Endothelial cell (in vitro differentiated cells): ENCODE measurements at regions not wholly inside any gene's neighbourhood (a gene's known extent, or its start where the extent isn't known, plus 50 kb on each side); places are given as distances from the start of the nearest gene placed in this dataset.

Experiments
- DNase-seq: peaks from one replicate; pipeline ENCODE4 v3.0.0; 2021; ENCODE audit warnings: low spot score
- H3K27ac Mint-ChIP-seq: one replicate; pipeline ENCODE4 v1.8.0; 2021; ENCODE audit warnings: mixed read lengths, inconsistent platforms; ENCODE audit not compliant: unreplicated experiment
- H3K27me3 Mint-ChIP-seq: one replicate; pipeline ENCODE4 v1.8.0; 2021; ENCODE audit warnings: mild to moderate bottlenecking, moderate library complexity, mixed read lengths, inconsistent platforms; ENCODE audit not compliant: unreplicated experiment
- H3K36me3 Mint-ChIP-seq: one replicate; pipeline ENCODE4 v1.8.0; 2021; ENCODE audit warnings: mild to moderate bottlenecking, low read depth, mixed read lengths, inconsistent platforms; ENCODE audit not compliant: unreplicated experiment
- H3K4me1 Mint-ChIP-seq: one replicate; pipeline ENCODE4 v1.8.0; 2021; ENCODE audit warnings: mild to moderate bottlenecking, mixed read lengths, inconsistent platforms; ENCODE audit not compliant: unreplicated experiment
- H3K4me3 Mint-ChIP-seq: one replicate; pipeline ENCODE4 v1.8.0; 2021; ENCODE audit warnings: mild to moderate bottlenecking, mixed read lengths, inconsistent platforms; ENCODE audit not compliant: unreplicated experiment
- H3K9me3 Mint-ChIP-seq: one replicate; pipeline ENCODE4 v1.8.0; 2021; ENCODE audit warnings: mixed read lengths, inconsistent platforms; ENCODE audit not compliant: unreplicated experiment
- CTCF ChIP-seq: fragments of 200-600 bp; sonication (generic); IDR thresholded peaks from one replicate; pipeline ENCODE4 v1.5.0; 2021; ENCODE audit warnings: antibody characterized with exemption; ENCODE audit not compliant: unreplicated experiment

GRCh38 chr5:110027527-110028322 is 338.0 kb downstream of the MAN2A1 start:
- H3K36me3 Mint-ChIP-seq: no peaks in the 10 kb centered on the region

GRCh38 chr5:110031402-110032140 is 341.8 kb downstream of the MAN2A1 start:
- Mint-ChIP-seq H3K27ac (no peak overlapping the region), H3K36me3 (no peaks in the 10 kb centered on the region), H3K9me3 (no peaks in the 10 kb centered on the region), H3K4me1 (peaks cover 5% of the 10 kb centered on the region), H3K4me3 (no peak overlapping the region), H3K27me3 (peaks cover 2% of the 10 kb centered on the region)
- no peak for DNase-seq
- no peak for TF ChIP-seq CTCF

More at GRCh38 chr5:110027527-110028322, 338.0 kb downstream of the MAN2A1 start:
- DNase-seq: no peak
- H3K27me3 Mint-ChIP-seq: peaks cover 2% of the 10 kb centered on the region
- peaks cover 5% of the 10 kb centered on the region for H3K4me1 Mint-ChIP-seq
- no peak overlapping the region for H3K27ac Mint-ChIP-seq
- H3K9me3 Mint-ChIP-seq: no peaks in the 10 kb centered on the region
- TF ChIP-seq CTCF: no peak
- H3K4me3 Mint-ChIP-seq: no peak overlapping the region

GRCh38 chr5:110032376-110032775 is 342.6 kb downstream of the MAN2A1 start:
- peaks cover 2% of the 10 kb centered on the region for H3K27me3 Mint-ChIP-seq
- no peak overlapping the region for H3K4me3 Mint-ChIP-seq
- no peaks in the 10 kb centered on the region for H3K36me3 Mint-ChIP-seq
- no peak for DNase-seq
- peaks cover 5% of the 10 kb centered on the region for H3K4me1 Mint-ChIP-seq
- no peaks in the 10 kb centered on the region for H3K9me3 Mint-ChIP-seq
- no peak overlapping the region for H3K27ac Mint-ChIP-seq
- TF ChIP-seq CTCF: no peak

- Mint-ChIP-seq H3K9me3 (no peaks in the 10 kb centered on the region), H3K36me3 (no peaks in the 10 kb centered on the region), H3K4me3 (no peak overlapping the region), H3K4me1 (peaks cover 5% of the 10 kb centered on the region), H3K27me3 (peaks cover 2% of the 10 kb centered on the region), H3K27ac (no peak overlapping the region)
- TF ChIP-seq CTCF: no peak
- no peak for DNase-seq
Measured at GRCh38 chr5:110034056-110034600, 344.4 kb downstream of the MAN2A1 start.
